GM23338 (cell line): ENCODE measurements at regions not wholly inside any gene's neighbourhood (a gene's known extent, or its start where the extent isn't known, plus 50 kb on each side); places are given as distances from the start of the nearest gene placed in this dataset.

ENCODE experiments used
- ATAC-seq: fragments of 200-7000 bp; cut with Tn5 transposase; 3 replicates; pipeline ENCODE4 v1.9.1; 2020
- DNase-seq: peaks from one replicate; pipeline ENCODE4 v3.0.0-alpha.2; 2015; ENCODE audit warnings: low spot score
- H2AFZ ChIP-seq: fragments of 200-600 bp; sonication (generic); 2 replicates; pipeline ENCODE4 v1.8.0; 2016; ENCODE audit warnings: antibody characterized with exemption, mild to moderate bottlenecking, moderate library complexity
- H3F3A ChIP-seq: fragments of 200-600 bp; sonication (generic); replicated peaks from 2 replicates; pipeline ENCODE4 v1.8.0; 2017; ENCODE audit warnings: antibody characterized with exemption, mixed run types, low read depth
- H3K27ac ChIP-seq: fragments of 200-600 bp; sonication (generic); 2 replicates; pipeline ENCODE4 v1.6.1; 2016; ENCODE audit warnings: low read depth
- H3K27me3 ChIP-seq: fragments of 200-600 bp; sonication (generic); 2 replicates; pipeline ENCODE4 v1.8.0; 2016; ENCODE audit warnings: mild to moderate bottlenecking, mixed run types, moderate library complexity; ENCODE audit not compliant: insufficient read depth
- H3K36me3 ChIP-seq: fragments of 200-600 bp; sonication (generic); 2 replicates; pipeline ENCODE4 v1.8.0; 2016; ENCODE audit warnings: mild to moderate bottlenecking; ENCODE audit not compliant: insufficient read depth
- H3K4me1 ChIP-seq: fragments of 200-600 bp; sonication (generic); 2 replicates; pipeline ENCODE4 v1.8.0; 2016; ENCODE audit warnings: mild to moderate bottlenecking, moderate library complexity; ENCODE audit not compliant: insufficient read depth
- H3K4me2 ChIP-seq: fragments of 200-600 bp; sonication (generic); 2 replicates; pipeline ENCODE4 v1.7.1; 2017; ENCODE audit warnings: mixed run types
- H3K4me3 ChIP-seq: fragments of 200-600 bp; sonication (generic); 2 replicates; pipeline ENCODE4 v1.6.1; 2016; ENCODE audit warnings: mixed run types
- H3K79me2 ChIP-seq: fragments of 200-600 bp; sonication (generic); replicated peaks from 2 replicates; pipeline ENCODE4 v1.8.0; 2017; ENCODE audit warnings: mild to moderate bottlenecking; ENCODE audit not compliant: insufficient read depth
- H3K9me2 ChIP-seq: fragments of 200-600 bp; sonication (generic); 2 replicates; pipeline ENCODE4 v1.8.0; 2017; ENCODE audit not compliant: insufficient read depth
- H4K20me1 ChIP-seq: fragments of 200-600 bp; sonication (generic); replicated peaks from 2 replicates; pipeline ENCODE4 v1.8.0; 2017; ENCODE audit warnings: mild to moderate bottlenecking; ENCODE audit not compliant: insufficient read depth
- H3K27ac Mint-ChIP-seq: 2 replicates; pipeline ENCODE4 v1.8.0; 2020; ENCODE audit warnings: inconsistent platforms, mild to moderate bottlenecking, moderate library complexity, mixed read lengths
- H3K27me3 Mint-ChIP-seq: 3 replicates; pipeline ENCODE4 v1.8.0; 2022; ENCODE audit warnings: low read depth, mild to moderate bottlenecking, moderate library complexity, mixed read lengths, inconsistent platforms; ENCODE audit not compliant: insufficient read depth, poor library complexity
- H3K36me3 Mint-ChIP-seq: 3 replicates; pipeline ENCODE4 v1.8.0; 2021; ENCODE audit warnings: low read depth, mild to moderate bottlenecking, inconsistent platforms, moderate library complexity, mixed read lengths
- H3K4me1 Mint-ChIP-seq: 3 replicates; pipeline ENCODE4 v1.8.0; 2020; ENCODE audit warnings: mild to moderate bottlenecking, inconsistent platforms, mixed read lengths
- H3K4me3 Mint-ChIP-seq: 3 replicates; pipeline ENCODE4 v1.8.0; 2021; ENCODE audit warnings: moderate library complexity, mild to moderate bottlenecking, inconsistent platforms, mixed read lengths
- H3K9me3 Mint-ChIP-seq: 3 replicates; pipeline ENCODE4 v1.8.0; 2020; ENCODE audit warnings: moderate library complexity, mild to moderate bottlenecking, inconsistent platforms, mixed read lengths
- CREB1 ChIP-seq: fragments of 250-450 bp; sonication (Bioruptor Pico); IDR thresholded peaks from 2 replicates; pipeline ENCODE4 v1.5.0; 2020; ENCODE audit warnings: low read depth, mild to moderate bottlenecking, moderate library complexity
- CTCF ChIP-seq, 2 experiments: fragments of 200-600 bp in 1 of 2; sonication (generic) in 1 of 2; conservative IDR thresholded peaks; 2 replicates each; pipeline versions ENCODE4 v1.5.1 to v1.6.1; 2016 to 2017; ENCODE audit warnings: antibody characterized with exemption in 2 of 2, low read depth in 2 of 2, mild to moderate bottlenecking in 2 of 2, moderate library complexity in 1 of 2
- ETS1 ChIP-seq: IDR thresholded peaks from 2 replicates; pipeline ENCODE4 v1.6.1; 2016; ENCODE audit warnings: antibody characterized with exemption
- EZH2 ChIP-seq: fragments of 200-600 bp; sonication (generic); IDR thresholded peaks from one replicate; pipeline ENCODE4 v1.8.0; 2017; ENCODE audit warnings: antibody characterized with exemption, mild to moderate bottlenecking, low read depth; ENCODE audit not compliant: unreplicated experiment
- EZH2phosphoT487 ChIP-seq: fragments of 200-600 bp; sonication (generic); IDR thresholded peaks from one replicate; pipeline ENCODE4 v1.8.1; 2018; ENCODE audit warnings: antibody characterized with exemption; ENCODE audit not compliant: unreplicated experiment
- JUNB ChIP-seq: IDR thresholded peaks from one replicate; pipeline ENCODE4 v1.6.1; 2016; ENCODE audit warnings: antibody characterized with exemption; ENCODE audit not compliant: unreplicated experiment
- NANOG ChIP-seq: IDR thresholded peaks from 2 replicates; pipeline ENCODE4 v1.6.1; 2016; ENCODE audit warnings: antibody characterized with exemption, borderline replicate concordance
- POLR2AphosphoS5 ChIP-seq: IDR thresholded peaks from 2 replicates; pipeline ENCODE4 v1.6.1; 2016; ENCODE audit warnings: antibody characterized with exemption, low read depth
- REST ChIP-seq: IDR thresholded peaks from one replicate; pipeline ENCODE4 v1.6.1; 2018; ENCODE audit warnings: antibody characterized with exemption; ENCODE audit not compliant: unreplicated experiment
- STAT1 ChIP-seq: IDR thresholded peaks from one replicate; pipeline ENCODE4 v1.6.1; 2016; ENCODE audit warnings: antibody characterized with exemption; ENCODE audit not compliant: unreplicated experiment
- ZNF114 ChIP-seq: fragments of 250-450 bp; sonication (Bioruptor Pico); IDR thresholded peaks from 2 replicates; pipeline ENCODE4 v1.5.0; 2020; ENCODE audit warnings: mild to moderate bottlenecking, moderate library complexity

- H3K27me3 Mint-ChIP-seq, result peaks cover 2% of the 10 kb centered on the region
- H3K9me2 ChIP-seq, result peaks cover 4% of the 10 kb centered on the region; the same call in 1 of the 2 replicates
- peak overlapping the region; percentile 29; the same call in 1 of the 2 replicates for H3K27ac ChIP-seq
- no peaks in the 10 kb centered on the region for H3F3A ChIP-seq
- no peaks in the 10 kb centered on the region for H3K27me3 ChIP-seq
- peaks cover 12% of the 10 kb centered on the region; the same call in 2 of the 3 replicates for H3K4me1 Mint-ChIP-seq
- TF ChIP-seq REST (no peak), EZH2phosphoT487 (no peak), STAT1 (no peak)
- no peak for DNase-seq
- H3K9me3 Mint-ChIP-seq, result peaks cover 13% of the 10 kb centered on the region
- H3K36me3 Mint-ChIP-seq, result peaks cover 7% of the 10 kb centered on the region; the same call in 2 of the 3 replicates
- no peak overlapping the region for H3K4me3 Mint-ChIP-seq
- no peak overlapping the region for H3K27ac Mint-ChIP-seq
- H3K4me1 ChIP-seq, result peaks cover 9% of the 10 kb centered on the region
- no peaks in the 10 kb centered on the region for H4K20me1 ChIP-seq
- H3K4me2 ChIP-seq, result peak overlapping the region; percentile 67
- no peaks in the 10 kb centered on the region for H3K79me2 ChIP-seq
- peak overlapping the region; percentile 90; the same call in 1 of the 2 replicates for H2AFZ ChIP-seq
- ATAC-seq, result no peak; the same call in 2 of the 3 replicates
- H3K36me3 ChIP-seq, result no peaks in the 10 kb centered on the region; the same call in 1 of the 2 replicates
- peak overlapping the region; percentile 48; the same call in 1 of the 2 replicates for H3K4me3 ChIP-seq
Observed at GRCh38 chr4:75126058-75126457, 193.1 kb downstream of the PARM1 start.

GRCh38 chr4:75122424-75123014, 189.6 kb downstream of the PARM1 start:
- Histone ChIP-seq H3K27ac (no peak overlapping the region), H3K36me3 (no peaks in the 10 kb centered on the region; the same call in 1 of the 2 replicates), H3K4me1 (peaks cover 9% of the 10 kb centered on the region), H3F3A (no peaks in the 10 kb centered on the region), H3K79me2 (no peaks in the 10 kb centered on the region), H3K9me2 (peaks cover 4% of the 10 kb centered on the region; the same call in 1 of the 2 replicates), H3K4me2 (no peak overlapping the region), H4K20me1 (no peaks in the 10 kb centered on the region), H3K27me3 (no peaks in the 10 kb centered on the region), H2AFZ (no peak overlapping the region), H3K4me3 (no peak overlapping the region)
- Mint-ChIP-seq H3K36me3 (peaks cover 11% of the 10 kb centered on the region; the same call in 2 of the 3 replicates), H3K27me3 (peaks cover 3% of the 10 kb centered on the region), H3K4me1 (peaks cover 11% of the 10 kb centered on the region; the same call in 2 of the 3 replicates), H3K27ac (no peak overlapping the region), H3K4me3 (no peak overlapping the region), H3K9me3 (peaks cover 13% of the 10 kb centered on the region; the same call in 2 of the 3 replicates)
- DNase-seq (no peak), ATAC-seq (no peak)
- TF ChIP-seq POLR2AphosphoS5, result no peak
- no peak for TF ChIP-seq CREB1 (CRISPR knock-in tag)
- TF ChIP-seq JUNB, result no peak
- TF ChIP-seq NANOG, result no peak
- TF ChIP-seq STAT1, result no peak
- no peak for TF ChIP-seq ZNF114 (CRISPR knock-in tag)
- TF ChIP-seq CTCF (conservative IDR thresholded peaks at IDR 0.05; ENCODE audit: low read depth in 2 of 2), result no peak
- no peak for TF ChIP-seq EZH2phosphoT487
- no peak for TF ChIP-seq ETS1
- TF ChIP-seq REST, result no peak
- TF ChIP-seq EZH2, result no peak
